ENCODE measurements at regions not wholly inside any gene's neighbourhood (a gene's known extent, or its start where the extent isn't known, plus 50 kb on each side); places are given as distances from the start of the nearest gene placed in this dataset.
A peak's percentile ranks its signal among the peaks of the same experiment; 100 is the strongest.

GRCh38 chr3:194960446-194961032 lies 274.9 kb downstream of the FAM43A start (continued):
- TF ChIP-seq ZBTB10 (tag by site-specific recombination; IDR thresholded peaks at IDR 0.05): no peak
- no peak for TF ChIP-seq ZBTB48 (tag by site-specific recombination; IDR thresholded peaks at IDR 0.05)
- no peak for TF ChIP-seq FEZF1 (tag by site-specific recombination; IDR thresholded peaks at IDR 0.05)
- TF ChIP-seq PRDM1 (tag by site-specific recombination; IDR thresholded peaks at IDR 0.05): no peak

- Histone ChIP-seq H3K4me1 (ENCODE audit: control insufficient read depth, insufficient read depth, low read length) (no peaks in the 10 kb centered on the region), H3K4me3 (ENCODE audit: low read depth, low read length) (no peak overlapping the region), H3K36me3 (ENCODE audit: control insufficient read depth in 2 of 2, insufficient read depth in 1 of 2, low read length in 2 of 2) (no peaks in the 10 kb centered on the region), H3K27ac (ENCODE audit: extremely low read depth, low read depth, low read length) (no peak overlapping the region), H3K9me3 (ENCODE audit: control insufficient read depth, insufficient read depth, low read depth, low read length) (no peaks in the 10 kb centered on the region)
- ChIA-PET POLR2A (no interaction called here), CTCF (no interaction called here)
- no peak for TF ChIP-seq ZNF184 (tag by site-specific recombination; IDR thresholded peaks at IDR 0.05)
- no peak for TF ChIP-seq ZNF239 (tag by site-specific recombination; IDR thresholded peaks at IDR 0.05)
- no peak for TF ChIP-seq ZBTB8A (tag by site-specific recombination; IDR thresholded peaks at IDR 0.05)
Observed at GRCh38 chr3:194961149-194961548, 275.5 kb downstream of the FAM43A start.

GRCh38 chr3:194961571-194961970 lies 275.9 kb downstream of the FAM43A start:
- TF ChIP-seq ZNF133 (tag by site-specific recombination; IDR thresholded peaks at IDR 0.05) (no peak), REPIN1 (tag by site-specific recombination; IDR thresholded peaks at IDR 0.05; ENCODE audit: low read depth) (no peak), ZNF121 (tag by site-specific recombination; IDR thresholded peaks at IDR 0.05) (no peak), ZNF530 (tag by site-specific recombination; IDR thresholded peaks at IDR 0.05; ENCODE audit: low read depth) (no peak), INSM2 (tag by site-specific recombination; IDR thresholded peaks at IDR 0.05) (no peak), WT1 (tag by site-specific recombination; IDR thresholded peaks at IDR 0.05) (no peak), ZNF777 (tag by site-specific recombination; IDR thresholded peaks at IDR 0.05; ENCODE audit: borderline replicate concordance) (no peak), ZNF10 (tag by site-specific recombination; IDR thresholded peaks at IDR 0.05) (no peak), ZNF112 (tag by site-specific recombination; IDR thresholded peaks at IDR 0.05) (no peak), YY1 (tag by site-specific recombination; IDR thresholded peaks at IDR 0.05) (no peak), ZNF624 (tag by site-specific recombination; IDR thresholded peaks at IDR 0.05) (no peak)
- H3K4me1 ChIP-seq (ENCODE audit: control insufficient read depth, insufficient read depth, low read length): no peaks in the 10 kb centered on the region
- no peak overlapping the region for H3K27ac ChIP-seq (ENCODE audit: extremely low read depth, low read depth, low read length)
- no peaks in the 10 kb centered on the region for H3K36me3 ChIP-seq (ENCODE audit: control insufficient read depth in 2 of 2, insufficient read depth in 1 of 2, low read length in 2 of 2)
- H3K9me3 ChIP-seq (ENCODE audit: control insufficient read depth, insufficient read depth, low read depth, low read length): no peaks in the 10 kb centered on the region
- POLR2A ChIA-PET: no interaction called here
- no peak overlapping the region for H3K4me3 ChIP-seq (ENCODE audit: low read depth, low read length)
- CTCF ChIA-PET: no interaction called here

GRCh38 chr3:194962056-194962455 lies 276.4 kb downstream of the FAM43A start:
- POLR2A ChIA-PET: no interaction called here
- H3K9me3 ChIP-seq (ENCODE audit: control insufficient read depth, insufficient read depth, low read depth, low read length): no peaks in the 10 kb centered on the region
- TF ChIP-seq ZNF133 (tag by site-specific recombination; IDR thresholded peaks at IDR 0.05) (no peak), ZNF341 (tag by site-specific recombination; IDR thresholded peaks at IDR 0.05; ENCODE audit: low read depth) (0 out of 2 replicates have a peak, but pooled peaks have one; percentile 14)
- H3K4me1 ChIP-seq (ENCODE audit: control insufficient read depth, insufficient read depth, low read length): no peaks in the 10 kb centered on the region
- no peaks in the 10 kb centered on the region for H3K36me3 ChIP-seq (ENCODE audit: control insufficient read depth in 2 of 2, insufficient read depth in 1 of 2, low read length in 2 of 2)
- H3K4me3 ChIP-seq (ENCODE audit: low read depth, low read length): no peak overlapping the region
- H3K27ac ChIP-seq (ENCODE audit: extremely low read depth, low read depth, low read length): no peak overlapping the region
- CTCF ChIA-PET: no interaction called here
